ENCODE measurements at regions not wholly inside any gene's neighbourhood (a gene's known extent, or its start where the extent isn't known, plus 50 kb on each side); places are given as distances from the start of the nearest gene placed in this dataset.

DNA sequence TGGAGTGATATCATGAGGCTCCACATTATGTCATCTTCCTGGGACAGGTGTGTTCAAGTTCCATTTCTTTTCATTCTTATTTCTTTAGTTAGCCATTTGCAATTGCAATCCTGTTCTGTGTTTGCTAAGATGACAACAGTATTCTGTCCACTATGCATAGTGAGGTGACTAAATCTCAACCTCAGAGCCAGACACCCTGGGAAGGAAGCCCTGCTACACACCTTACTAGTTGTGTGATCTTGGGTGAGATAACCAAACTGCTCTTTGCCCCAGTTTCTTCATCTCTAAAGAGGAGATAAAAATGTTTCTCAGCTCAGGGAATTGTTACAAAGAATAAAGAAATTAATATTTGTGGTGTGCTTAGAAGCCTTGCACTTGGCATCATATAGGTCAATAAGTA, 215.1 kb upstream of the RPS23 start:
- no peaks in the 10 kb centered on the region for H3K9me3 Mint-ChIP-seq (ENCODE audit: unreplicated experiment)
- no peak for FAIRE-seq
- Histone ChIP-seq H3K9ac (ENCODE audit: low read length) (no peak overlapping the region), H3K79me2 (ENCODE audit: insufficient read depth, low read length) (no peaks in the 10 kb centered on the region), H3K4me1 (ENCODE audit: insufficient read depth, low read length) (no peaks in the 10 kb centered on the region), H3K9me3 (ENCODE audit: insufficient read depth, low read depth, low read length) (no peaks in the 10 kb centered on the region), H3K36me3 (ENCODE audit: insufficient read depth, low read length) (no peaks in the 10 kb centered on the region), H4K20me1 (ENCODE audit: insufficient read depth, low read length) (no peaks in the 10 kb centered on the region), H3K27ac (ENCODE audit: low read depth, low read length) (no peak overlapping the region), H3K27me3 (ENCODE audit: insufficient read depth, low read length) (no peaks in the 10 kb centered on the region), H3K4me2 (ENCODE audit: low read length) (no peak overlapping the region), H3K4me3 (ENCODE audit: insufficient read depth, low read depth, low read length) (no peak overlapping the region), H2AFZ (ENCODE audit: low read depth, low read length) (no peak overlapping the region)
- DNase-seq (ENCODE audit: low read depth), result no peak
- H3K27me3 Mint-ChIP-seq (ENCODE audit: low read depth, unreplicated experiment), result no peaks in the 10 kb centered on the region
- H3K4me3 Mint-ChIP-seq (ENCODE audit: unreplicated experiment), result no peak overlapping the region
- H3K4me1 Mint-ChIP-seq (ENCODE audit: low read depth, unreplicated experiment), result no peaks in the 10 kb centered on the region
- no peaks in the 10 kb centered on the region for H3K36me3 Mint-ChIP-seq (ENCODE audit: low read depth, unreplicated experiment)
- TF ChIP-seq, protein P1, sequence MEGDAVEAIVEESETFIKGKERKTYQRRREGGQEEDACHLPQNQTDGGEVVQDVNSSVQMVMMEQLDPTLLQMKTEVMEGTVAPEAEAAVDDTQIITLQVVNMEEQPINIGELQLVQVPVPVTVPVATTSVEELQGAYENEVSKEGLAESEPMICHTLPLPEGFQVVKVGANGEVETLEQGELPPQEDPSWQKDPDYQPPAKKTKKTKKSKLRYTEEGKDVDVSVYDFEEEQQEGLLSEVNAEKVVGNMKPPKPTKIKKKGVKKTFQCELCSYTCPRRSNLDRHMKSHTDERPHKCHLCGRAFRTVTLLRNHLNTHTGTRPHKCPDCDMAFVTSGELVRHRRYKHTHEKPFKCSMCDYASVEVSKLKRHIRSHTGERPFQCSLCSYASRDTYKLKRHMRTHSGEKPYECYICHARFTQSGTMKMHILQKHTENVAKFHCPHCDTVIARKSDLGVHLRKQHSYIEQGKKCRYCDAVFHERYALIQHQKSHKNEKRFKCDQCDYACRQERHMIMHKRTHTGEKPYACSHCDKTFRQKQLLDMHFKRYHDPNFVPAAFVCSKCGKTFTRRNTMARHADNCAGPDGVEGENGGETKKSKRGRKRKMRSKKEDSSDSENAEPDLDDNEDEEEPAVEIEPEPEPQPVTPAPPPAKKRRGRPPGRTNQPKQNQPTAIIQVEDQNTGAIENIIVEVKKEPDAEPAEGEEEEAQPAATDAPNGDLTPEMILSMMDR (IDR thresholded peaks at IDR 0.05; ENCODE audit: insufficient read depth, low read depth, low read length), result no peak
- TF ChIP-seq EZH2 (IDR thresholded peaks at IDR 0.05; ENCODE audit: insufficient read depth, low read length), result no peak
- no peak overlapping the region for H3K27ac Mint-ChIP-seq (ENCODE audit: unreplicated experiment)

DNA sequence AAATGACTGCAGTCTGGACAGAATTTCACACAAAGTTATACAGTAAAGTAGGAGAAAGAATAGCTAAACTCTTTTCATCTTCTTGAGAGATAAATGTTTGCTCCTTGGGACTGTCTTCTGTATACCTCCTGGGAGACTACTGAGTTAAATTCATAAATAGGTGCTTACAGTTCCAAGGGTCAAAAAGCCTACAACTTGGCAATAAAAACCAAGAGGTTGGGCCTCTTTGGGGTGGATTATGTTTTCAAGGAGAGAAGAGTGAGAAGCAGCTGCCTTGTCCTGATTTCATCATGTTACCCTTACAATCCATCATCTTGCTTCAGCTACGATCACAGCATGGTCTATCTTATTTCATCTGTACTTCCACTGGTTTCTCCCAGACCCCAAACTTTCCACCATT, 213.2 kb upstream of the RPS23 start:
- H3K79me2 ChIP-seq (ENCODE audit: insufficient read depth, low read length), result no peaks in the 10 kb centered on the region
- no peaks in the 10 kb centered on the region for H3K36me3 Mint-ChIP-seq (ENCODE audit: low read depth, unreplicated experiment)
- DNase-seq (ENCODE audit: low read depth) (no peak), FAIRE-seq (no peak)
- no peaks in the 10 kb centered on the region for H3K9me3 ChIP-seq (ENCODE audit: insufficient read depth, low read depth, low read length)
- no peak for TF ChIP-seq EZH2 (IDR thresholded peaks at IDR 0.05; ENCODE audit: insufficient read depth, low read length)
- TF ChIP-seq, protein P1 (IDR thresholded peaks at IDR 0.05; ENCODE audit: insufficient read depth, low read depth, low read length), result no peak
- no peaks in the 10 kb centered on the region for H3K4me1 ChIP-seq (ENCODE audit: insufficient read depth, low read length)
- H3K4me3 Mint-ChIP-seq (ENCODE audit: unreplicated experiment), result no peak overlapping the region
- no peak overlapping the region for H3K27ac Mint-ChIP-seq (ENCODE audit: unreplicated experiment)
- H3K4me1 Mint-ChIP-seq (ENCODE audit: low read depth, unreplicated experiment), result no peaks in the 10 kb centered on the region
- H3K27me3 ChIP-seq (ENCODE audit: insufficient read depth, low read length), result no peaks in the 10 kb centered on the region
- no peaks in the 10 kb centered on the region for H3K27me3 Mint-ChIP-seq (ENCODE audit: low read depth, unreplicated experiment)
- H3K4me3 ChIP-seq (ENCODE audit: insufficient read depth, low read depth, low read length), result no peak overlapping the region
- H3K4me2 ChIP-seq (ENCODE audit: low read length), result no peak overlapping the region
- no peak overlapping the region for H3K27ac ChIP-seq (ENCODE audit: low read depth, low read length)
- no peak overlapping the region for H3K9ac ChIP-seq (ENCODE audit: low read length)
- no peaks in the 10 kb centered on the region for H4K20me1 ChIP-seq (ENCODE audit: insufficient read depth, low read length)
- H3K9me3 Mint-ChIP-seq (ENCODE audit: unreplicated experiment), result no peaks in the 10 kb centered on the region
- H2AFZ ChIP-seq (ENCODE audit: low read depth, low read length), result no peak overlapping the region
- H3K36me3 ChIP-seq (ENCODE audit: insufficient read depth, low read length), result no peaks in the 10 kb centered on the region

GRCh38 chr5:82489683-82490082, 211.5 kb upstream of the RPS23 start:
- Histone ChIP-seq H2AFZ (ENCODE audit: low read depth, low read length) (no peak overlapping the region), H3K4me3 (ENCODE audit: insufficient read depth, low read depth, low read length) (no peak overlapping the region), H4K20me1 (ENCODE audit: insufficient read depth, low read length) (no peaks in the 10 kb centered on the region), H3K9ac (ENCODE audit: low read length) (no peak overlapping the region), H3K36me3 (ENCODE audit: insufficient read depth, low read length) (no peaks in the 10 kb centered on the region), H3K4me2 (ENCODE audit: low read length) (no peak overlapping the region), H3K27me3 (ENCODE audit: insufficient read depth, low read length) (no peaks in the 10 kb centered on the region), H3K27ac (ENCODE audit: low read depth, low read length) (no peak overlapping the region), H3K4me1 (ENCODE audit: insufficient read depth, low read length) (no peaks in the 10 kb centered on the region), H3K9me3 (ENCODE audit: insufficient read depth, low read depth, low read length) (no peaks in the 10 kb centered on the region), H3K79me2 (ENCODE audit: insufficient read depth, low read length) (no peaks in the 10 kb centered on the region)
- FAIRE-seq (no peak), DNase-seq (ENCODE audit: low read depth) (no peak)
- no peaks in the 10 kb centered on the region for H3K4me1 Mint-ChIP-seq (ENCODE audit: low read depth, unreplicated experiment)
- no peak overlapping the region for H3K27ac Mint-ChIP-seq (ENCODE audit: unreplicated experiment)
- H3K36me3 Mint-ChIP-seq (ENCODE audit: low read depth, unreplicated experiment), result no peaks in the 10 kb centered on the region
- no peak for TF ChIP-seq EZH2 (IDR thresholded peaks at IDR 0.05; ENCODE audit: insufficient read depth, low read length)
- TF ChIP-seq, protein P1 (IDR thresholded peaks at IDR 0.05; ENCODE audit: insufficient read depth, low read depth, low read length), result no peak
- no peaks in the 10 kb centered on the region for H3K9me3 Mint-ChIP-seq (ENCODE audit: unreplicated experiment)
- no peaks in the 10 kb centered on the region for H3K27me3 Mint-ChIP-seq (ENCODE audit: low read depth, unreplicated experiment)
- H3K4me3 Mint-ChIP-seq (ENCODE audit: unreplicated experiment), result no peak overlapping the region
